SU-DHL-6 (cell line): ENCODE measurements at regions not wholly inside any gene's neighbourhood (a gene's known extent, or its start where the extent isn't known, plus 50 kb on each side); places are given as distances from the start of the nearest gene placed in this dataset.
"Not testable (repeated sequence)": the region's sequence is repeated elsewhere in the genome, so short reads cannot be mapped to it uniquely, and the experiment has no call there.

Experiments used
- H2AFZ ChIP-seq: fragments of 200-600 bp; sonication (generic); 2 replicates; pipeline ENCODE4 v1.6.1; 2014; ENCODE audit warnings: low read depth, mild to moderate bottlenecking, moderate library complexity, mixed read lengths, antibody characterized with exemption, low read length; ENCODE audit not compliant: severe bottlenecking
- H3F3A ChIP-seq: fragments of 200-600 bp; shearing (Covaris generic); 2 replicates; pipeline ENCODE4 v1.6.0; 2016; ENCODE audit warnings: antibody characterized with exemption, mild to moderate bottlenecking; ENCODE audit not compliant: insufficient read depth
- H3K27ac ChIP-seq: fragments of 200-600 bp; sonication (generic); 2 replicates; pipeline ENCODE4 v1.5.1; 2016; ENCODE audit warnings: low read depth, mild to moderate bottlenecking, low read length, moderate library complexity, mixed read lengths
- H3K27me3 ChIP-seq: fragments of 200-600 bp; sonication (generic), shearing (Covaris generic); 2 replicates; pipeline ENCODE4 v1.6.0; 2014; ENCODE audit warnings: mild to moderate bottlenecking, low read length
- H3K36me3 ChIP-seq: fragments of 200-600 bp; sonication (generic); 2 replicates; pipeline ENCODE4 v1.6.1; 2014; ENCODE audit warnings: mild to moderate bottlenecking, low read length, mixed read lengths
- H3K4me2 ChIP-seq: fragments of 300-600, 200-600 bp; shearing (Covaris generic), sonication (generic); 2 replicates; pipeline ENCODE4 v1.6.0; 2014; ENCODE audit warnings: low read length, low read depth, mild to moderate bottlenecking; ENCODE audit not compliant: poor library complexity, severe bottlenecking
- H3K4me3 ChIP-seq: fragments of 200-600 bp; sonication (generic); 2 replicates; pipeline ENCODE4 v1.5.1; 2014; ENCODE audit warnings: antibody characterized with exemption, low read length, mild to moderate bottlenecking, mixed read lengths; ENCODE audit not compliant: insufficient read depth, poor library complexity, severe bottlenecking
- H3K79me2 ChIP-seq: fragments of 200-600 bp; sonication (generic); 2 replicates; pipeline ENCODE4 v1.6.1; 2014; ENCODE audit warnings: mild to moderate bottlenecking, low read length, moderate library complexity; ENCODE audit not compliant: insufficient read depth
- H3K9ac ChIP-seq: fragments of 200-600 bp; sonication (generic); 2 replicates; pipeline ENCODE4 v1.7.0; 2014; ENCODE audit warnings: mild to moderate bottlenecking, low read length
- H3K9me2 ChIP-seq: fragments of 200-600 bp; sonication (generic); replicated peaks from 2 replicates; pipeline ENCODE4 v1.6.1; 2014; ENCODE audit warnings: low read length; ENCODE audit not compliant: insufficient read depth
- H3K9me3 ChIP-seq: fragments of 200-600 bp; sonication (generic); 2 replicates; pipeline ENCODE4 v1.6.1; 2014; ENCODE audit warnings: low read length, mixed read lengths; ENCODE audit not compliant: insufficient read depth
- H4K20me1 ChIP-seq: fragments of 200-600 bp; sonication (generic); 2 replicates; pipeline ENCODE4 v1.6.1; 2014; ENCODE audit warnings: low read depth, mild to moderate bottlenecking, antibody characterized with exemption, low read length, moderate library complexity, mixed read lengths
- CTCF ChIP-seq: fragments of 200-600 bp; sonication (generic); IDR thresholded peaks from one replicate; pipeline ENCODE4 v1.5.1; 2017; ENCODE audit warnings: antibody characterized with exemption, mild to moderate bottlenecking, low read length, moderate library complexity; ENCODE audit not compliant: insufficient read depth, poor library complexity, severe bottlenecking
- EZH2phosphoT487 ChIP-seq: fragments of 200-600 bp; sonication (generic), shearing (Covaris generic); conservative IDR thresholded peaks from 2 replicates; pipeline ENCODE4 v1.6.1; 2018; ENCODE audit warnings: mild to moderate bottlenecking, antibody characterized with exemption, low read length, moderate library complexity, mixed read lengths

DNA sequence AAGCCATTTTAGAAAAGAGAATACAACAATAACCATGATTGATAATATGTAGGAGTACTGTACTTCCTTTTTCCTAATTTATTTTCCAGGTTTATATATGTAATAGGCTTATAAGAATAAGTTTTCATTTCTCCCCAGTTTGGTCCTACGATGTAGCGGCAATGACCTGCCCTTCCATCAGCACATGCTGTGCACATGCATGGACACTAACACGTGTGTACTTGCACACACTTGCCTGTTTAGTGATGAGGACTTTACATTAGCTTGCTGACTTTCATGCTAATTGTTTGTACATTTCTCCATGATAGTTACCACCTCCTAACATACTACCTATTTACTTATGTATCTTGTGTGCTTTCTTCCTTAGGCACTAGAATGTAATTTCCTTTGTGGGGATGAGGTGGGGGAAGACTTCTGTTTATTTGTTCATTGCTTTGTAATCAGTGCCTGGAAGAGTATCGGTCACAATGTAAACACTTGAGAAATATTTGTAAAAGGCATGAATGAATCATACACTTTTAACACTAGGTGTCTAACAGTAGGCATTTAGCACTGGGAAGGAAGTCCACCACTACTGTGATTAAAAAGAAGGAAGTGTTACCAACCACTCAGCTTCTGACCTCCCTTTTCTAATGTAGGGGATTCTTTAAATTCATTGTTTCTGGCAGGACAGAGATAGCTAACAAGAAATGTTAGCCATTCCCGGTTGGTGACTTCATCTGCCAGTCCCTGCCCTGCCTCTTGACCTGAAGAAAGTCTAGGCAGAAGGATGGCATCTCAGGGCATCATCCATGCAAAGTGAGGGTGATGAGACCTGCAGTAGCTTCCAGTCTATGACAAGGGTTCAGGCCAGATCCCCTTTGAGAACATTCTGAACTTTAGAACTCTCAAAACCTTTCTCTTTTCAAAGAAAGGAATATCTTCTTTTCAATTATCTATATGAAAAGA, 120.2 kb upstream of the RAB18 start:
- no peak overlapping the region for H3K9ac ChIP-seq

GRCh38 chr10:27382176-27382575, 121.9 kb upstream of the RAB18 start:
- Histone ChIP-seq H3K4me2 (no peak overlapping the region), H3K4me3 (no peak overlapping the region), H2AFZ (no peak overlapping the region), H4K20me1 (no peaks in the 10 kb centered on the region), H3K9me3 (no peaks in the 10 kb centered on the region), H3F3A (no peaks in the 10 kb centered on the region), H3K27ac (no peak overlapping the region), H3K27me3 (no peaks in the 10 kb centered on the region), H3K9me2 (no peaks in the 10 kb centered on the region), H3K36me3 (no peaks in the 10 kb centered on the region), H3K79me2 (no peaks in the 10 kb centered on the region), H3K9ac (no peak overlapping the region)
- TF ChIP-seq EZH2phosphoT487 (no peak), CTCF (no peak)

More for the DNA sequence above, 120.2 kb upstream of the RAB18 start:
- no peaks in the 10 kb centered on the region for H3K36me3 ChIP-seq
- no peaks in the 10 kb centered on the region for H3K79me2 ChIP-seq
- H3F3A ChIP-seq = no peaks in the 10 kb centered on the region
- H3K27me3 ChIP-seq = no peaks in the 10 kb centered on the region
- no peaks in the 10 kb centered on the region for H3K9me3 ChIP-seq
- H3K4me2 ChIP-seq = no peak overlapping the region
- H4K20me1 ChIP-seq = no peaks in the 10 kb centered on the region
- H3K4me3 ChIP-seq = no peak overlapping the region
- H2AFZ ChIP-seq = no peak overlapping the region
- no peak overlapping the region for H3K27ac ChIP-seq
- TF ChIP-seq EZH2phosphoT487 = no peak
- no peak for TF ChIP-seq CTCF
- no peaks in the 10 kb centered on the region for H3K9me2 ChIP-seq

- H3K27me3 ChIP-seq = no peaks in the 10 kb centered on the region
- no peak for TF ChIP-seq EZH2phosphoT487
- no peak for TF ChIP-seq CTCF
- no peaks in the 10 kb centered on the region for H3K9me3 ChIP-seq
- no peak overlapping the region for H3K4me2 ChIP-seq
- H3K9me2 ChIP-seq = no peaks in the 10 kb centered on the region
- H3K9ac ChIP-seq = no peak overlapping the region
- H3K4me3 ChIP-seq = no peak overlapping the region
- no peaks in the 10 kb centered on the region for H4K20me1 ChIP-seq
- no peak overlapping the region for H2AFZ ChIP-seq
- H3K36me3 ChIP-seq = no peaks in the 10 kb centered on the region
- H3K79me2 ChIP-seq = no peaks in the 10 kb centered on the region
- H3F3A ChIP-seq = no peaks in the 10 kb centered on the region
- no peak overlapping the region for H3K27ac ChIP-seq
Measured at GRCh38 chr10:27380929-27381358, 123.2 kb upstream of the RAB18 start.

DNA sequence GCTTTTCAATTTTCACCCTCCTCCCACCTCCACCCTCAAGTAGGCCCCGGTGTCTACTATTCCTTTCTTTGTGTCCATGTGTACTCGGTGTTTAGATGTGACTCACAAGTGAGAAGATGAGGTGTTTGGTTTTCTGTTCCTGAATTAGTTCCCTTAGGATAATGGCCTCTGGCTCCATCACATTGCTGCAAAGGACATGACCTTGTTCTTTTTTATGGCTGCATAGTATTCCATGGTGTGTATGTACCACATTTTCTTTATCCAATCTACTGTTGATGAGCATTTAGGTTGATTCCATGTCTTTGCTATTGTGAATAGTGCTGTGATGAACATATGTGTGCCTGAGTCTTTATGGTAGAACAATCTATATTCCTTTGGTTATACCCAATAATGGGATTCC, 125.1 kb upstream of the RAB18 start:
- H3K9me3 ChIP-seq, H3K27me3 ChIP-seq, H2AFZ ChIP-seq, H3K9ac ChIP-seq, H3K9me2 ChIP-seq, H3K36me3 ChIP-seq, H4K20me1 ChIP-seq, H3K79me2 ChIP-seq, H3K4me2 ChIP-seq, H3K4me3 ChIP-seq, H3F3A ChIP-seq, H3K27ac ChIP-seq: not testable (repeated sequence)
